CD1c-positive myeloid dendritic cell (primary cell): ENCODE measurements at regions not wholly inside any gene's neighbourhood (a gene's known extent, or its start where the extent isn't known, plus 50 kb on each side); places are given as distances from the start of the nearest gene placed in this dataset.

ENCODE experiments used
- DNase-seq: peaks from one replicate; pipeline ENCODE4 v3.0.0-alpha.2; 2016; ENCODE audit errors: extremely low spot score

- no peak for DNase-seq
Observed at GRCh38 chr18:4639628-4640310, 184.7 kb upstream of the DLGAP1 start.

GRCh38 chr18:4638680-4639079 is 183.6 kb upstream of the DLGAP1 start:
- no peak for DNase-seq

- no peak for DNase-seq
Observed at GRCh38 chr18:4637876-4638275, 182.8 kb upstream of the DLGAP1 start.

GRCh38 chr18:4636967-4637366 is 181.9 kb upstream of the DLGAP1 start:
- no peak for DNase-seq

GRCh38 chr18:4631239-4631638 is 176.1 kb upstream of the DLGAP1 start:
- no peak for DNase-seq

GRCh38 chr18:4605212-4605611 is 150.1 kb upstream of the DLGAP1 start:
- DNase-seq = no peak

GRCh38 chr18:4603955-4604354 is 148.8 kb upstream of the DLGAP1 start:
- DNase-seq = no peak

- no peak for DNase-seq
Observed at GRCh38 chr18:4599312-4599711, 144.2 kb upstream of the DLGAP1 start.

- no peak for DNase-seq
Observed at GRCh38 chr18:4597301-4597700, 142.2 kb upstream of the DLGAP1 start.

- DNase-seq = no peak
Observed at GRCh38 chr18:4593895-4594294, 138.8 kb upstream of the DLGAP1 start.

- no peak for DNase-seq
Observed at GRCh38 chr18:4593459-4593858, 138.4 kb upstream of the DLGAP1 start.

GRCh38 chr18:4589056-4589800 is 134.1 kb upstream of the DLGAP1 start:
- DNase-seq = no peak

GRCh38 chr18:4587204-4587603 is 132.1 kb upstream of the DLGAP1 start:
- DNase-seq = no peak

GRCh38 chr18:4586731-4587130 is 131.6 kb upstream of the DLGAP1 start:
- no peak for DNase-seq

- no peak for DNase-seq
Observed at GRCh38 chr18:4582431-4583335, 127.6 kb upstream of the DLGAP1 start.

- DNase-seq = no peak
Observed at GRCh38 chr18:4581966-4582365, 126.9 kb upstream of the DLGAP1 start.

GRCh38 chr18:4578449-4578848 is 123.3 kb upstream of the DLGAP1 start:
- no peak for DNase-seq

- DNase-seq = no peak
Observed at GRCh38 chr18:4573735-4574134, 118.6 kb upstream of the DLGAP1 start.

GRCh38 chr18:4557502-4557901 is 102.4 kb upstream of the DLGAP1 start:
- DNase-seq = no peak

- DNase-seq = no peak
Observed at GRCh38 chr18:4551001-4551360, 95.9 kb upstream of the DLGAP1 start.

GRCh38 chr18:4549164-4549872 is 94.2 kb upstream of the DLGAP1 start:
- DNase-seq = no peak

- no peak for DNase-seq
Observed at GRCh38 chr18:4547126-4547525, 92.0 kb upstream of the DLGAP1 start.
